IPS-18c (cell line): ENCODE measurements at regions not wholly inside any gene's neighbourhood (a gene's known extent, or its start where the extent isn't known, plus 50 kb on each side); places are given as distances from the start of the nearest gene placed in this dataset.

Experiments
- H3K4me3 ChIP-seq: 2 replicates; pipeline ENCODE4 v1.7.0; 2013; ENCODE audit warnings: low read depth, mild to moderate bottlenecking, low read length, moderate library complexity; ENCODE audit not compliant: insufficient read depth
- H3K9me3 ChIP-seq: one replicate; pipeline ENCODE4 v1.6.1; 2013; ENCODE audit warnings: mild to moderate bottlenecking, low read length, moderate library complexity; ENCODE audit not compliant: control insufficient read depth, insufficient read depth

GRCh38 chr5:74423383-74423782 lies 217.1 kb downstream of the ENC1 start:
- H3K4me3 ChIP-seq = no peak overlapping the region
- H3K9me3 ChIP-seq = no peaks in the 10 kb centered on the region

GRCh38 chr5:74422671-74423070 lies 217.9 kb downstream of the ENC1 start:
- H3K9me3 ChIP-seq = no peaks in the 10 kb centered on the region
- no peak overlapping the region for H3K4me3 ChIP-seq

GRCh38 chr5:74422030-74422429 lies 218.5 kb downstream of the ENC1 start:
- H3K9me3 ChIP-seq = no peaks in the 10 kb centered on the region

GRCh38 chr5:74421377-74421776 lies 219.2 kb downstream of the ENC1 start:
- H3K4me3 ChIP-seq = no peak overlapping the region
- no peaks in the 10 kb centered on the region for H3K9me3 ChIP-seq

More at GRCh38 chr5:74422030-74422429, 218.5 kb downstream of the ENC1 start:
- H3K4me3 ChIP-seq = no peak overlapping the region

GRCh38 chr5:74420947-74421346 lies 219.6 kb downstream of the ENC1 start:
- H3K9me3 ChIP-seq = no peaks in the 10 kb centered on the region
- H3K4me3 ChIP-seq = no peak overlapping the region

GRCh38 chr5:74420220-74420619 lies 220.3 kb downstream of the ENC1 start:
- no peaks in the 10 kb centered on the region for H3K9me3 ChIP-seq
- no peak overlapping the region for H3K4me3 ChIP-seq

GRCh38 chr5:74419468-74419867 lies 221.1 kb downstream of the ENC1 start:
- Histone ChIP-seq H3K9me3 (no peaks in the 10 kb centered on the region), H3K4me3 (no peak overlapping the region)

- H3K9me3 ChIP-seq = no peaks in the 10 kb centered on the region
- no peak overlapping the region for H3K4me3 ChIP-seq
These were observed 221.8 kb downstream of the ENC1 start for GRCh38 chr5:74418709-74419108.

GRCh38 chr5:74418261-74418660 lies 222.3 kb downstream of the ENC1 start:
- Histone ChIP-seq H3K9me3 (no peaks in the 10 kb centered on the region), H3K4me3 (no peak overlapping the region)

GRCh38 chr5:74415695-74416102 lies 224.8 kb downstream of the ENC1 start:
- H3K9me3 ChIP-seq = no peaks in the 10 kb centered on the region
- no peak overlapping the region for H3K4me3 ChIP-seq

GRCh38 chr5:74414228-74414627 lies 226.3 kb downstream of the ENC1 start:
- no peaks in the 10 kb centered on the region for H3K9me3 ChIP-seq
- H3K4me3 ChIP-seq = no peak overlapping the region

GRCh38 chr5:74413403-74414048 lies 227.0 kb downstream of the ENC1 start:
- H3K9me3 ChIP-seq = no peaks in the 10 kb centered on the region
- H3K4me3 ChIP-seq = no peak overlapping the region

- H3K4me3 ChIP-seq = no peak overlapping the region
- H3K9me3 ChIP-seq = no peaks in the 10 kb centered on the region
These were observed 228.5 kb downstream of the ENC1 start for GRCh38 chr5:74412066-74412465.

- Histone ChIP-seq H3K9me3 (no peaks in the 10 kb centered on the region), H3K4me3 (no peak overlapping the region)
These were observed 230.8 kb downstream of the ENC1 start for GRCh38 chr5:74409712-74410111.

GRCh38 chr5:74409166-74409706 lies 231.3 kb downstream of the ENC1 start:
- Histone ChIP-seq H3K9me3 (no peaks in the 10 kb centered on the region), H3K4me3 (no peak overlapping the region)

- no peak overlapping the region for H3K4me3 ChIP-seq
These were observed 232.1 kb downstream of the ENC1 start for GRCh38 chr5:74408150-74409043.

GRCh38 chr5:74407701-74408100 lies 232.8 kb downstream of the ENC1 start:
- H3K9me3 ChIP-seq = no peaks in the 10 kb centered on the region
- no peak overlapping the region for H3K4me3 ChIP-seq

More at GRCh38 chr5:74408150-74409043, 232.1 kb downstream of the ENC1 start:
- H3K9me3 ChIP-seq = no peaks in the 10 kb centered on the region

GRCh38 chr5:74406844-74407243 lies 233.7 kb downstream of the ENC1 start:
- H3K4me3 ChIP-seq = no peak overlapping the region
- H3K9me3 ChIP-seq = no peaks in the 10 kb centered on the region
